Fibroblast of gingiva (primary cell): ENCODE measurements at regions not wholly inside any gene's neighbourhood (a gene's known extent, or its start where the extent isn't known, plus 50 kb on each side); places are given as distances from the start of the nearest gene placed in this dataset.
A peak's percentile ranks its signal among the peaks of the same experiment; 100 is the strongest.

Source experiments
- DNase-seq: peaks from one replicate; pipeline ENCODE4 v3.0.0-alpha.2; 2011; ENCODE audit warnings: low read depth

DNA sequence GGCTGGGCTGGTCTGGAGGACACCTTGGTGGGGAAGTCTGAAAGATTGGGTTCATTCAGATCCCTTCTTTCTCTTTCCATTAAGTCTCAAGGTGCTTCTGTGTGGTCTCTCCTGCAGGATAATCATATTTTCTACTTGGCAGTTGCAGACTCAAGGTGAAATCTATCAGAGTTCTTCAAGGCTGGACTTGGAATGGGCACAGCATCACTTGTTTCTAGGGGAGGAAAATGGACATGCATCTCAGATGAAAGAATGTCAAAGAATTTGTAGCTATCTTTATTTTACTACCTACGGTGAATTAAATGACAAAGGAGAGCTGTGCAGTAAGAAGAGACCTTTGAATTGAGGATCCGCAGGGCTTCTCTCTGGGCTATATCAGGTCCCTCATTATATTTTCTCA is 69.8 kb upstream of the PAPPA start:
- DNase-seq: no peak

DNA sequence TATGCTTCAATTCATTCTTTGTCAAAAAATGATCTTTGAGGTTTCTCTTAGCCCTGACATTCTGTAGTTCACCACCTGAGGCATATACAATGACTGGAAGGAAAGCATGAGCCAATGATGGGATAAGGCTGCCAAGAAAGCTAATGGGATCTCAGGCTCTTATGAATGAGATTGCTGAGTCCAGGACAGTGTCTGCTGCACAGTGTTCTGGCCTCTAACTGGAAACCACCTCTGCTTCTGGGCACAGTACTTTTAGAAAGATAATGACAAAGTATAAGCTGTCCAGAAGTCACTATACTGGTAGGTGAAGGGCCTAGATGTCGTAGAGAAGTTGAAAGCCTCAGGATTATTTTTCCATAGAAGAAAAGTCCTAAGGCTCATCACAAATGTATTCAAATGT is 69.1 kb upstream of the PAPPA start:
- DNase-seq: no peak

GRCh38 chr9:116087246-116087645 is 66.3 kb upstream of the PAPPA start:
- peak; percentile 74 for DNase-seq

DNA sequence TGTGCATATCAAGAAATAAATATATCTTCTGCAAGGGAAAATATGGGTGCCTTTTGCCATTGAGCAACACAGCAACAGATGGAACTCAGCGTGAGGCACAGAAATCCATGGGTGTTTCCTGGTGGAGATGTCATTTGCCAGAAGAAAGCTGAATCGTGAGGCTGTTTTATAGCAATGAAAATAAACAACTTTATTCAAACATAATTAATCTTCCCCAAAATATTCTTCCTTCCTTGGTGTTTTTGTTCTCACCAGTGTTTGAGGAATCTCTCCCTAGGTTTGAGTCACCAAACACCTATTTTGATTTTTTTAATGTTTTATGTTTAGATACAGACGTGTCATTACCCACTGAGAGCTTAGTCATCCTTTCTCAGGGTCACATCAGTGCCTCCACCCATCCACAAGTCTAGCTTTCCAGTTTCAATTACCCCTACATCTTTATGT is 65.8 kb upstream of the PAPPA start:
- DNase-seq: peak; percentile 53

- DNase-seq: no peak
These were observed 65.2 kb upstream of the PAPPA start for GRCh38 chr9:116088396-116088795.

GRCh38 chr9:116090030-116090770 is 63.4 kb upstream of the PAPPA start:
- DNase-seq: no peak

- no peak for DNase-seq
These were observed 58.7 kb upstream of the PAPPA start for GRCh38 chr9:116094846-116095245.

- DNase-seq: no peak
These were observed 58.2 kb upstream of the PAPPA start for GRCh38 chr9:116095403-116095802.

DNA sequence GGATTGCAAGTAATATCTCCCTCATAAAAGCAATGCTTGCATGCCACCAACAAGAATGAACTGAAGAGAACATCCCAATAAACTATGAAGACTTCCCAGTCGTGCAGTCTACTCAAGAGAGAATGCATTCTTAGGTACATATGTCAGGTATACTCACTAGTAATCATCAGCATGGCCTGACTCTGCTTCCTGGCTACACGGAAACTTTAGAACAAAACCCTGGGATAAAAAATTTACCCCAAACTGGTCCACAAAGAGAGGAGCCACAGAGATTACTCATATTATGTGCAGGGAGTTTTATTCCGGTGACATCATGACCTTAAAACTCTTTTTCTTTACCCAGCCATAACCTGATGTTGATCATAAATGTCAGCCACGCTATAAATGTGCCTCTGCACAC is 57.5 kb upstream of the PAPPA start:
- DNase-seq: no peak

- peak; percentile 13 for DNase-seq
These were observed 56.7 kb upstream of the PAPPA start for GRCh38 chr9:116096853-116097252.

DNA sequence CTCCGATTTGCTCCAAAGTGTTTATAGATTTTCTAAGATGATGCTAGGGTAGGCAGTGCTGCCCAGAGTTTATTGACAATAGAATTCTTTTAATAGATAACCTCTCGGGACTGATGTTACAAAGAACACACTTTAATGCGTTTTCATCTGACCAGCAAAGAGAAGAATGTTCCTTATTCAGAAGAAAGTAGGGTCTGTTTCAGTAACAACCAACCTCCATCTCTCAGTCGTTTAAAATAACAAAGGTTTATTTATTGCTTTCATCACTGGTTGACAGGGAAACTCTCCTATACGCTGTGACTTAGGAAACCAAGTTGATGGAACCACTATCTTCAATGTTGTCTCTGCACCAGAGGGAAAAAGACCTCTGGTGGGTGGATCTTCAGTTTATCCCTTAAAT is 55.1 kb upstream of the PAPPA start:
- no peak for DNase-seq

GRCh38 chr9:116099821-116100220 is 53.8 kb upstream of the PAPPA start:
- DNase-seq: no peak

- no peak for DNase-seq
These were observed 52.9 kb upstream of the PAPPA start for GRCh38 chr9:116100711-116101121.

GRCh38 chr9:116101516-116101915 is 52.1 kb upstream of the PAPPA start:
- peak; percentile 64 for DNase-seq

GRCh38 chr9:116102596-116102995 is 51.0 kb upstream of the PAPPA start:
- no peak for DNase-seq
